Neural cell (in vitro differentiated cells): ENCODE measurements at regions not wholly inside any gene's neighbourhood (a gene's known extent, or its start where the extent isn't known, plus 50 kb on each side); places are given as distances from the start of the nearest gene placed in this dataset.

Source experiments
- H2AFZ ChIP-seq: fragments of 200-600, 300-800 bp; sonication (generic), shearing (Covaris generic); 2 replicates; pipeline ENCODE4 v1.6.0; 2014; ENCODE audit warnings: low read depth, mild to moderate bottlenecking, antibody characterized with exemption, low read length, moderate library complexity
- H3F3A ChIP-seq: fragments of 200-600 bp; shearing (Covaris generic); 2 replicates; pipeline ENCODE4 v1.6.1; 2016; ENCODE audit warnings: mild to moderate bottlenecking, moderate library complexity, mixed read lengths, antibody characterized with exemption, low read length; ENCODE audit not compliant: insufficient read depth, poor library complexity, severe bottlenecking
- H3K27ac ChIP-seq: fragments of 200-600, 300-800 bp; sonication (generic), shearing (Covaris generic); 2 replicates; pipeline ENCODE4 v1.5.1; 2014; ENCODE audit warnings: mild to moderate bottlenecking, low read length, moderate library complexity
- H3K27me3 ChIP-seq: fragments of 300-800, 200-600 bp; sonication (generic), shearing (Covaris generic); 2 replicates; pipeline ENCODE4 v1.6.0; 2014; ENCODE audit warnings: mild to moderate bottlenecking, low read depth, low read length, moderate library complexity; ENCODE audit not compliant: insufficient read depth
- H3K36me3 ChIP-seq: fragments of 300-800, 200-600 bp; sonication (generic), shearing (Covaris generic); 2 replicates; pipeline ENCODE4 v1.5.1; 2014; ENCODE audit warnings: mild to moderate bottlenecking, antibody characterized with exemption, low read length, moderate library complexity; ENCODE audit not compliant: insufficient read depth
- H3K4me2 ChIP-seq: fragments of 300-800, 200-600 bp; sonication (generic), shearing (Covaris generic); 2 replicates; pipeline ENCODE4 v1.6.0; 2014; ENCODE audit warnings: mild to moderate bottlenecking, low read length
- H3K4me3 ChIP-seq: fragments of 300-800, 200-600 bp; sonication (generic), shearing (Covaris generic); 2 replicates; pipeline ENCODE4 v1.5.1; 2014; ENCODE audit warnings: mild to moderate bottlenecking, low read length, moderate library complexity
- H3K79me2 ChIP-seq: fragments of 200-600 bp; shearing (Covaris generic); replicated peaks from 2 replicates; pipeline ENCODE4 v1.6.0; 2014; ENCODE audit warnings: mild to moderate bottlenecking, low read length, moderate library complexity; ENCODE audit not compliant: insufficient read depth
- H3K9ac ChIP-seq: fragments of 300-800, 200-600 bp; sonication (generic), shearing (Covaris generic); 2 replicates; pipeline ENCODE4 v1.6.1; 2016; ENCODE audit warnings: mild to moderate bottlenecking, low read length, mixed read lengths
- H3K9me2 ChIP-seq: fragments of 200-600 bp; shearing (Covaris generic); 2 replicates; pipeline ENCODE4 v1.6.1; 2016; ENCODE audit warnings: mild to moderate bottlenecking, low read length, mixed read lengths; ENCODE audit not compliant: insufficient read depth
- H3K9me3 ChIP-seq: fragments of 200-600, 300-800 bp; sonication (generic), shearing (Covaris generic); 2 replicates; pipeline ENCODE4 v1.6.1; 2016; ENCODE audit warnings: mild to moderate bottlenecking, mixed run types, low read length, moderate library complexity, mixed read lengths
- H4K20me1 ChIP-seq: fragments of 200-600 bp; shearing (Covaris generic); 2 replicates; pipeline ENCODE4 v1.6.1; 2016; ENCODE audit warnings: mild to moderate bottlenecking, mixed run types; ENCODE audit not compliant: insufficient read depth
- EP300 ChIP-seq: fragments of 450-650 bp; conservative IDR thresholded peaks from 2 replicates; pipeline ENCODE4 v1.6.1; 2014; ENCODE audit warnings: antibody characterized with exemption, mild to moderate bottlenecking, moderate library complexity; ENCODE audit not compliant: poor library complexity, severe bottlenecking
- EZH2 ChIP-seq: fragments of 200-600, 300-800 bp; shearing (Covaris generic), sonication (generic); IDR thresholded peaks from 2 replicates; pipeline ENCODE4 v1.6.1; 2014; ENCODE audit warnings: antibody characterized with exemption, low read length, borderline replicate concordance, mild to moderate bottlenecking; ENCODE audit not compliant: insufficient read depth, poor library complexity, severe bottlenecking
- MXI1 ChIP-seq: fragments of 450-650 bp; conservative IDR thresholded peaks from 2 replicates; pipeline ENCODE4 v1.6.1; 2014; ENCODE audit warnings: antibody characterized with exemption, mild to moderate bottlenecking; ENCODE audit not compliant: poor library complexity, severe bottlenecking
- POLR2AphosphoS5 ChIP-seq: IDR thresholded peaks from 2 replicates; pipeline ENCODE4 v1.6.1; 2012
- RAD21 ChIP-seq: fragments of 450-650 bp; conservative IDR thresholded peaks from 2 replicates; pipeline ENCODE4 v1.6.1; 2014; ENCODE audit warnings: antibody characterized with exemption, mild to moderate bottlenecking, moderate library complexity
- SMC3 ChIP-seq: fragments of 450-650 bp; conservative IDR thresholded peaks from 2 replicates; pipeline ENCODE4 v1.6.1; 2014; ENCODE audit warnings: antibody characterized with exemption, mild to moderate bottlenecking, moderate library complexity; ENCODE audit not compliant: poor library complexity
- TAF1 ChIP-seq: IDR thresholded peaks from 2 replicates; pipeline ENCODE4 v1.6.1; 2012; ENCODE audit warnings: low read depth
- TF ChIP-seq, protein P1 (sequence below): fragments of 450-650 bp; IDR thresholded peaks from 2 replicates; pipeline ENCODE4 v1.5.1; 2014; ENCODE audit warnings: antibody characterized with exemption, mild to moderate bottlenecking, moderate library complexity; ENCODE audit not compliant: poor library complexity, severe bottlenecking
- TF ChIP-seq, protein P2 (sequence below): IDR thresholded peaks from 2 replicates; pipeline ENCODE4 v1.6.1; 2012; ENCODE audit warnings: borderline replicate concordance

DNA sequence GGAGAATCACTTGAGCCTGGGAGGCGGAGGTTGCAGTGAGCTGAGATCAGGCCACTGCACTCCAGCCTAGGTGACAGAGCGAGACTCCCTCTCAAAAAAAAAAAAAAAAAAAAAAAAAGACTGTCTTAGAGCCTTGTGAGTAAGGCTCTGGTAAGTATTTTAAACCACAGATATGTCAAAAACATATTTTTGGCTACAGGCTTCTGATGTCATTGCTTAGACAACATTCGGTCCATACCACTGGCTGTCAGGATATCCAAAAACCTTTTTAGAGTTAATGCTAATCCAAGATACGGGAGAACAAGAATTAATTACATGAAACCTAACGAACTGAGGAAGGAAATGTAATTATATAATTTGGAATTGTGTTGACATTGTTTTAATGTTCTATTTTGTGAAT lies 999.5 kb upstream of the PABPC4L start:
- Histone ChIP-seq H3K27me3 (no peaks in the 10 kb centered on the region), H3K9me2 (no peaks in the 10 kb centered on the region), H3K4me2 (no peak overlapping the region), H3K27ac (no peak overlapping the region), H3F3A (no peaks in the 10 kb centered on the region), H3K4me3 (no peak overlapping the region), H2AFZ (no peak overlapping the region), H3K79me2 (no peaks in the 10 kb centered on the region), H4K20me1 (no peaks in the 10 kb centered on the region), H3K36me3 (no peaks in the 10 kb centered on the region), H3K9ac (no peak overlapping the region), H3K9me3 (no peaks in the 10 kb centered on the region)
- TF ChIP-seq, protein P1, sequence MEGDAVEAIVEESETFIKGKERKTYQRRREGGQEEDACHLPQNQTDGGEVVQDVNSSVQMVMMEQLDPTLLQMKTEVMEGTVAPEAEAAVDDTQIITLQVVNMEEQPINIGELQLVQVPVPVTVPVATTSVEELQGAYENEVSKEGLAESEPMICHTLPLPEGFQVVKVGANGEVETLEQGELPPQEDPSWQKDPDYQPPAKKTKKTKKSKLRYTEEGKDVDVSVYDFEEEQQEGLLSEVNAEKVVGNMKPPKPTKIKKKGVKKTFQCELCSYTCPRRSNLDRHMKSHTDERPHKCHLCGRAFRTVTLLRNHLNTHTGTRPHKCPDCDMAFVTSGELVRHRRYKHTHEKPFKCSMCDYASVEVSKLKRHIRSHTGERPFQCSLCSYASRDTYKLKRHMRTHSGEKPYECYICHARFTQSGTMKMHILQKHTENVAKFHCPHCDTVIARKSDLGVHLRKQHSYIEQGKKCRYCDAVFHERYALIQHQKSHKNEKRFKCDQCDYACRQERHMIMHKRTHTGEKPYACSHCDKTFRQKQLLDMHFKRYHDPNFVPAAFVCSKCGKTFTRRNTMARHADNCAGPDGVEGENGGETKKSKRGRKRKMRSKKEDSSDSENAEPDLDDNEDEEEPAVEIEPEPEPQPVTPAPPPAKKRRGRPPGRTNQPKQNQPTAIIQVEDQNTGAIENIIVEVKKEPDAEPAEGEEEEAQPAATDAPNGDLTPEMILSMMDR: no peak
- no peak for TF ChIP-seq RAD21
- TF ChIP-seq SMC3: no peak
- no peak for TF ChIP-seq MXI1
- no peak for TF ChIP-seq EZH2
- TF ChIP-seq, protein P2, sequence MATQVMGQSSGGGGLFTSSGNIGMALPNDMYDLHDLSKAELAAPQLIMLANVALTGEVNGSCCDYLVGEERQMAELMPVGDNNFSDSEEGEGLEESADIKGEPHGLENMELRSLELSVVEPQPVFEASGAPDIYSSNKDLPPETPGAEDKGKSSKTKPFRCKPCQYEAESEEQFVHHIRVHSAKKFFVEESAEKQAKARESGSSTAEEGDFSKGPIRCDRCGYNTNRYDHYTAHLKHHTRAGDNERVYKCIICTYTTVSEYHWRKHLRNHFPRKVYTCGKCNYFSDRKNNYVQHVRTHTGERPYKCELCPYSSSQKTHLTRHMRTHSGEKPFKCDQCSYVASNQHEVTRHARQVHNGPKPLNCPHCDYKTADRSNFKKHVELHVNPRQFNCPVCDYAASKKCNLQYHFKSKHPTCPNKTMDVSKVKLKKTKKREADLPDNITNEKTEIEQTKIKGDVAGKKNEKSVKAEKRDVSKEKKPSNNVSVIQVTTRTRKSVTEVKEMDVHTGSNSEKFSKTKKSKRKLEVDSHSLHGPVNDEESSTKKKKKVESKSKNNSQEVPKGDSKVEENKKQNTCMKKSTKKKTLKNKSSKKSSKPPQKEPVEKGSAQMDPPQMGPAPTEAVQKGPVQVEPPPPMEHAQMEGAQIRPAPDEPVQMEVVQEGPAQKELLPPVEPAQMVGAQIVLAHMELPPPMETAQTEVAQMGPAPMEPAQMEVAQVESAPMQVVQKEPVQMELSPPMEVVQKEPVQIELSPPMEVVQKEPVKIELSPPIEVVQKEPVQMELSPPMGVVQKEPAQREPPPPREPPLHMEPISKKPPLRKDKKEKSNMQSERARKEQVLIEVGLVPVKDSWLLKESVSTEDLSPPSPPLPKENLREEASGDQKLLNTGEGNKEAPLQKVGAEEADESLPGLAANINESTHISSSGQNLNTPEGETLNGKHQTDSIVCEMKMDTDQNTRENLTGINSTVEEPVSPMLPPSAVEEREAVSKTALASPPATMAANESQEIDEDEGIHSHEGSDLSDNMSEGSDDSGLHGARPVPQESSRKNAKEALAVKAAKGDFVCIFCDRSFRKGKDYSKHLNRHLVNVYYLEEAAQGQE: no peak
- no peak for TF ChIP-seq POLR2AphosphoS5
- TF ChIP-seq TAF1: no peak
- no peak for TF ChIP-seq EP300

DNA sequence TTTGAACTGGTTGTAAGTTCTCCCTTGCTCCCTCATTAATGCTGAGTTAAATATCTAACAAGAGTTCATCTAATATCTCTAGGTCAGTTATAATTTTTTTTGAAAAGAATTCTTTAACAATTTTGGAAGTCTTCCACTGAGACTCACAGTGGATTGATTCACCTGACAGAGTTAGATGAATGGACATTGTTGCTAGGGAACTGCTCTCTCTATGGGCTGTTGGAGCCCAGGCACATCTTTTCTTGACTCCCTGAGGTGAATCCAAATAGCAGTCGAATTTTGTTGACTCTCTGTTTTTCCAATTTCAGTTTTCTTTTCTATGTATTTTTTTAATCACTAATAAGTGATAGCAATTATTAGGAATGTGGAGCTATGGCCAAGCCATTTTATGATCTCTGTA lies 996.1 kb upstream of the PABPC4L start:
- Histone ChIP-seq H3K27ac (no peak overlapping the region), H3K9me2 (no peaks in the 10 kb centered on the region), H3K27me3 (no peaks in the 10 kb centered on the region), H3K4me3 (no peak overlapping the region), H3K4me2 (no peak overlapping the region), H3K79me2 (no peaks in the 10 kb centered on the region), H3K9me3 (no peaks in the 10 kb centered on the region), H4K20me1 (no peaks in the 10 kb centered on the region), H3K36me3 (no peaks in the 10 kb centered on the region), H3F3A (no peaks in the 10 kb centered on the region), H3K9ac (no peak overlapping the region), H2AFZ (no peak overlapping the region)
- no peak for TF ChIP-seq RAD21
- no peak for TF ChIP-seq TAF1
- TF ChIP-seq, protein P2: no peak
- TF ChIP-seq SMC3: no peak
- no peak for TF ChIP-seq EP300
- TF ChIP-seq, protein P1: no peak
- no peak for TF ChIP-seq POLR2AphosphoS5
- TF ChIP-seq EZH2: no peak
- no peak for TF ChIP-seq MXI1
